DMS79 (cell line): ENCODE measurements at regions not wholly inside any gene's neighbourhood (a gene's known extent, or its start where the extent isn't known, plus 50 kb on each side); places are given as distances from the start of the nearest gene placed in this dataset.
"Not testable (repeated sequence)": the region's sequence is repeated elsewhere in the genome, so short reads cannot be mapped to it uniquely, and the experiment has no call there.

ENCODE experiments used
- DNase-seq: peaks from one replicate; lab custom pipeline; 2025; lab: John Stamatoyannopoulos, UW

DNA sequence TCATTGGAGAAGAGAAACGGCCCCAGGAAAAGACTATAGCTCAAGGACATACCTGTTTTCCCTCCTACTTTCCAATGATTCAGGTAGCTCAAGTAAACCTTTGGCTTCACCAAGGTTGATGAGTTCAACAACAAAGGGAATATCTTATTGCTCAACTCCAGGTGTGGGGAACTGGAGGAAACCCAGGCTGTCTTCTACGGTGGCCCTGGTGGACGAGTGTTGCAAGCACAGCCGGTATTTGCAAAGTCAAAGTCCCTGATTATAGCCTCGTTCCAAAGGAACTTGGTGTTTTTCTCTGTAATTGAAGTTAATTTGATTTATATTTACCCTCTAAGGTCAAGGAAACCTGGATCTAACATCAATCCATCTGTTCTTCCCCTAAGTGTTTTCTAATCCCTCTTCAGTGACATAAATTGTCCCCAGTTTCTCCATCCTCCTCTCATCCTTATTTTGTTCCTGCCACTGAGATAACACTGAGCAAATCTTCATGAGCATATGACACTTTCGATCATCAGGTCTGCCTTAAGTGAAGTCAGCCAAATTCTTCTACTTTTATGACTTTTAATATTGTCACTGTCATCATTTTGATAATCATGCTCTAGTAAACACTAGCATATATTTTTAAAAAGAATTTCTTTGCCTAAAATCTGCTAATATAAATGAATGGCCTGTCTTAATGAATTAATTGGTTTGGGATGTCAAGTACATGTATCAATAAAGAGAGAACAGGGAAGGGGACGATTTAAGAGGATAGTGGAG, 174.6 kb upstream of the TBX3 start:
- DNase-seq = no peak

DNA sequence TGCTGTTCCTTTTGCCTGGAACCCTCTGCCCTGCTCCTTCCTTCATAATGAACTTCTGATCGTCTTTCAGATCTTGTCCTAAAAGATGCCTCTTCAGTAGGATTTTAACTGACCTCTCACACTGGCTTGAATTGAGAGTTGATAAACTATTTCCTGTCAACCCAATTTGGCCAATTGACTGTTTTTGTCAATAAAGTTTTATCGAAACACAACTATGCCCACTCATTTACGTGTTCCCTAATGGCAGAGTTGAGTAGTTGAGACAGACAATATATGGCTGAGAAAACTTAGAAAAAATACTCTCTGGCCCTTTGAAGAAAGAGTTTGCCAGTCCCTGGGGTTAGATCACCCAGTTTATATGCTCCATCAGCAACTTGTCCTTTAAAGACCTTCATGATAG, 171.7 kb upstream of the TBX3 start:
- DNase-seq = no peak

DNA sequence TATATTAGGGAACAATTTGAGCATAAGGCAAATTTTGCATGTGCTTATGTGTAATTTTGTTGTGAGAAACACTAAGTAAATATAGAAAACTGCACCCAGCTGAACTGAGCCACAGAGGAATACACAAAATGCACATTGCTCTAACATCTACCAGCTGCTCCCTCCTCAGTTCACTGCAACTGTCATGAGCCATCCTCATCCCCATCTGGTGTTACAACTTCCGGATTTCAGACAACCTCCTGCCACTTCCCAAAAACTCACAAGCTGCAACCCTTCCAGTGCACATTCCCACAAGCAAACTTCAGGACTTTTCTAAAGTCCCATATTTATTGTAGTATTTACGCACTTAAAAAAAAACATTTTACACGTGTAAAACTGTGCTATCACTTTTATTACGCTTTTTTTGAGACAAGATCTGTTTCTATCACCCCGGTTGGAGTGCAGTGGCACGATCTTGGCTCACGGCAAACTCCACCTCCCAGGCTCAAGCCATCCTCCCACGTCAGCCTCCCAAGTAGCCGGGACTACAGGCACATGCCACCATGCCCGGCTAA, 169.1 kb upstream of the TBX3 start:
- DNase-seq = no peak

DNA sequence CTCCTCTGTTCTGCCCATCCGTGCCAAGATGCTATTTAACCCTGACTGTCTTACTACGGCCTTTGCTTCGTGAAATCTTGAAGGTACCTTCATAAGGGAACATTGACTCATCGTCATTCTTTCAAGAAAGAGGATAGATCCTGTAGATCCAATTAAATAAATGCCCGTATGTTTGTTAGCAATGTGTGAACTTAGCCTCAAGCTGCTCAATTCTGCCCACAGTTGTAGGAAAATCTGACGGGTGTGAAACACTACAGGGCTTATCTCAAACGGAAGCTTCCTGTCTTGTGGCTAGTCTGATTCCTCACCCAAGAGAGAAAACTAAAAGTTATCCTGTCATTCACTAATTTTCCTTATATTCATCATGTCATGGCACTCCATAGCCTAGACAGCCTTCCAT, 168.0 kb upstream of the TBX3 start:
- no peak for DNase-seq

DNA sequence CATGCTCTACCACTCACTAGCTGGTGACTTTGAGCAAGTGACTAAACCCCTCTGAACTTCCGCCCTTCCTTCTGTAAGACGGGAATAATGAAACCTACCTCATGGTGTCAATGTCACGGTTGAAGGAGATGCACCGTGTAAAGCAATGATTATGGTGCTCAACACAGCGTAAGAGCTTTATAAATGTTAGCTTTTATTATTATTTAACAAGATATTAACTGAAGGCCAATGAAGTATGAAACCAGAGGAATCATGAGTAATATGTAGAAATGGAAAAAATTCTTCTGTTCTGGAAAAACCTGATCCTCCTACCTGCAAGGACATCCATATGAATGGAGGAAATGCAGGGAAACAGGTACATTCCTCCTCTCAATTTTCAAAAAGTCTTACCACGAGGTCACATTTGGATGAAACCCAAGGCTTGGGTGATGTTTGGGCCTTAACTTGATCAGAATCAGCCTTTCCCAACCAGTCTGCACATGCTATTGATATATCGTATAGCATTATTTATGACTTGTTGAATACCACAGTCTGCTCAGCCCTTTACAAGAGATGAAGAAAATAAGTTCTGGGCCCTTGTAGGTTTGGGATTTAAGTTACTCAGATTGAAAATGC, 166.8 kb upstream of the TBX3 start:
- no peak for DNase-seq

DNA sequence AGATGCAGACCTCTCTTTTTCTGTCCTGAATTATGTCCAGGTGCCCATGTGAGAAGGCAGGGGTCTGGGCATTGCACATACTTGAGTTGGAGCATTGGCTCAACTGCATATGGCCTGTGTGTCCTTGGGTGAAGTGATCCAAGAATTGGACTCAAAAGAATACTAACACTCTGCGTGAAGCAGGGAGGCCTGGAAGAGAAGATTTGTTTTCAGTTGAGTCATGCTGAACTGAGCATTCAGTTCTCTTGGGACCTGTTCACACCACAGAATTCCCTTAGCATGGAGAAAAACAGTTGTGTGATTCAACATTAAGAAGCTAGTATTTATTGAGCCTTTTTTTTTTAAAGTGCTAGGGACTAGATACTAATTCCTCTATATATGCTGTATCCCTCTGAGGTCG, 164.7 kb upstream of the TBX3 start:
- DNase-seq = no peak

DNA sequence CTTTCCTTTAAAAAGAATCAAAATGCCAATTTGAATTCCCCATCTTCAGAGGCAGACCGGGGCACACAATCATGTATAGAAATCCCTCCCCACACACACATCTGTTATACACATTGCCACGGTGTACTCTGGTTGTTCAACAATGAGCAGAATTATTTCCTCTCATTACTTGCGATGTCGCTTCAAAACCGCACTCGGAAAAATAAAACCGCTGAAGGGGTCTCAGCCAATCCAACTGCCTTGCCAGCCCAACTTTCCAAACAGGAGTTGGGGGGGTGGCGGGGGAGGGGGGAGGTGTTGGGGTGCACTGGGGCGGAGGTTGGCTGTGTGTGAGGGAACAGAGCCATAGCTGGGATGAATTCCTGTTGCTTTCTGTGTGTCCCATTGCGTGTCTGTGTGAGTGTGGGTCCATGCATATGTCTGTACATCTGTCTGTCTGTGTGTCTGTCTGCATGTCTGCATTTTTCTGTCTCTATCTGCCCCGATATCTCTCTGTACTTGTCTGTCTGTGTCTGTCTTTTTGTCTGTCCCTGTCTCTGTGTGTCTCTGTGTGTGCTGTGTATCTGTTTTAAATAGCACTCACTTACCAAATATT, 163.6 kb upstream of the TBX3 start:
- DNase-seq = no peak

DNA sequence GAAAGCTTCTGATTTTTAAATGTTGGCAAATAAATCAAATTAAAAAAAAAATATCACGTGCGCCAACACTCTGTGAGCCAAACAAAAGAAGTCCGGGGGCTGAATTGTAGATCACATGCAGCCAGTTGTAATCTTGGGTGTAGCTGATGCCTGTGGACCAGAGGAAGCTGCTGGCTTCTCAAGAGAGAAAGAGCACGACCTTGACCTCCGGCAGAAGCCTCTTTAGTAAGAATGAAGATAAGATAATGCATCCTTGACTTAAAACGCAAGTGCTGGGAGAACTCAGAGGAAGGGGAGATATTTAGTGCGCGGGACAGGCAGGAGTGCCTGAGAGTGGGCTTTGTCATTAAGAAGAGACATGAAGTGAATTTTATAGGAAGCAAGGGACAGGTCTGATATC, 162.8 kb upstream of the TBX3 start:
- DNase-seq = no peak

DNA sequence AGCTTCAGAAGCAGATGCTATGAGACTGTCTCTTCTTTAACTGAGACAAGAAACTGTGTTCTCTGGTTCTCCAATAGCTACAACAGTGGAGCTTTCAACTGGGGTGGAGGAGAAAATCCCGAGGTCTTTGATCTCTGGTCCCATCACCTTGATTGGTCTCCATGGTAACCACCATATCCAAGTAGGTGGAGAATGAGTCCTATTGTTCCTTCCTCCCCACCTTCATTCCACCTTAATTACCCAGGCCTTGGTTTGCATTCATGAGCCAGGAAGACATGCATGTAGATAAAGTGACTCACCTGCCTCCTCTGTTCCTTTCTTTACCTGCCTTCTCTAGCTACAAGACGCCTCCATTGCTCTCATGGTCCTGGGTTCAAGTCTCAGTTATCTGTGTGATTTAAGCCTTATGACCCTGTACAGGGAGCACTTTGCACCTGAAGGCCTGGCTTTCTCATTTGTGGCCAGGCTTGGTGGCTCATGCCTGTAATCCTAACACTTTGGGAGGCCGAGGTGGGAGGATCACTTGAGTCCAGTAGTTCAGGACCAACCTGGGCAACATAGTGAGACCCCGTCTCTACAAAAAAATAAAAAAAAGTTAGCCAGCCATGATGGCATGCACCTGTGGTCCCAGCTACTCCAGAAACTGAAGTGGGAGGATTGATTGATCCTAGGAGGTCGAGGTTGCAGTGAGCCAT, 157.7 kb upstream of the TBX3 start:
- no peak for DNase-seq

DNA sequence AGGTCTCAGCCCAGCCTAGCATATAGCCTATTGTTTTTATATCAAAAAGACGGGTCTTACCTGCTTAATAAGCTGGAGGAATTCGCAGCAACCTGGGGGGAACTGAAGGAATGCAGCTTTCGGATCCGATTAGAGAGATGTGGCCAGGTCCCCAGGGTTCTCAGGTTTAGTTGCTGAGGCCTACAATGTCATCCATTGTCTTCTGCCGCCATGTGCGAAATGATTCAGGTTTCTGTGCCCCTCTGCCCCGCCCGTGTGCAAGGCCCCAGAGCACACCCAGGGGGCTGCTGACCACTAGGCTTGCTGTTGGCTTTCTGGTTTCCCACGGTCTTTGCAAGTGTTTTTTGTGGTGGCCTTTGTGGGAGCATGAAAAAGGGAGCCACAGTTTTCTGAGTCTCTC, 154.5 kb upstream of the TBX3 start:
- no peak for DNase-seq

DNA sequence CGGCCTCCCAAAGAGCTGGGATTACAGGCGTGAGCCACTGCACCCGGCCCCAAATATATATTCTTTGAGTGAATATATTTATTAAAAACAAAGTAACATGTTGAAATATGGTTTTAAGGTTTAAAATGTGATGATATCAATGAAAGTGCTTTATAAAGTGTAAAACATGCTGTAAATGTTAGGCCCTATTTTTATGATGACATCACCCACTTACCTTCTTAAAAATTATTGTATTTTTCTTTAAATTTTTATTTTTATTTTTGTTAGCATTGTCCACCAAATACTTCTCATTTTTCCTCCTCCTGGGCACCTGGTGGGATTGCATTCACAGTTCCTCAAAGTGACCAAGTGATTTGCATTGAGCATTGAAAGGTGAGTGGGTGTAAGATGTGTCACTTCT, 152.6 kb upstream of the TBX3 start:
- no peak for DNase-seq

DNA sequence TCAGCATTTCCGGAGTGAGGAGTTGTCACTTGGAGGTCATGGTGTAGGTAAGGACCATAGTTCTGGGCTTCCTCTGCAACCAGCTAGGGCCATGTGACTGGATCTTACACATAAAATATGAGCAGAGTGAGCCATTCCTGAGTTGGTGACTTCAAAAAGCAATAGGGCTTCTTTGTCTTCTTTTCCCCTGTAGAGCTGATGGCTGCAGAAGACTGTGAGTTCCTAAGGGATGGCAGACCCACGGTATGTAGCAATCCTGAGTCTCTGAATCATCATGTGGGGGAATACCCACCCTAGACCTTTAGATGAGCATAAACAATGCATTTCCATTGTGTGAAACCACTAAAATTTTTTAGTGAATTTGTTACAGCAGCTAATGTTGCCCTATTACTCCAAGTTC, 151.1 kb upstream of the TBX3 start:
- no peak for DNase-seq

DNA sequence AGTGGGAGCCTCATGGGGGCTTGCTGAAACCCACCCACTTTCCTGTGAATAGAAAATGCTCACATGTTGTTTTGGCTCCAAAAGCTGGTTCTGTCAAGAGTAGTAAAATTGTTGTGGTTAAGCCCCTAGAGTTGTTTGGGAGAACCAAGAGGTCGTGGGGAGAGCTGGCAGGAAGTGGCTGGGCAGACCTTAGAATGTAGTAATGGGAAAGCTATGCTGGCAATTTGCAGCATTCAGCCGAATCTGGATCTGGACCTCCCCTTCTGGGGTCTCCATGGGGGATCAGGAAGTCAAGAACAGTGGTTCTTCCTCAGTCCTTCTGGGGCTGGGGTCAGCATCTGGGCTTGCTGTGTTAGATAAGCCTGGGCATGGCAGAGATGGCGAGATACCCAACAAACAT, 150.6 kb upstream of the TBX3 start:
- DNase-seq = no peak

DNA sequence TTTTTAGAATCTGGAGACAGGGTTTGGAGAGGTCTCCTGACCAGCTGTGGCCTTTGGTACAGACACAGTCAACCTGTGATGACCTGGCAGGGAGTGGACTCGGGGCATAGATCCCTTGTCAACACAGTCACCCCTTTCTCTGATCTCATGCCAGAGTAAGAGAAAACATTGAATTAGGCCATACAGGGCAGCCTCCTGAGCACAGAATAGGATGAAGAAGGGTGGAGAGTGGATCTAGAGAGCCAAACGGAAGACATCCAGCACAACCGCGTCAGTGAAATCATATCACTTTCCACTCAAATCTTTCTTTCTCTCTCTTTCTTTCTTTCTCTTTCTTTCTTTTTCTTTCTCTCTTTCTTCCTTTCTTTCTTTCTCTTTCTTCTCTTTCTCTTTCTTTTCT, 145.9 kb upstream of the TBX3 start:
- DNase-seq = no peak

DNA sequence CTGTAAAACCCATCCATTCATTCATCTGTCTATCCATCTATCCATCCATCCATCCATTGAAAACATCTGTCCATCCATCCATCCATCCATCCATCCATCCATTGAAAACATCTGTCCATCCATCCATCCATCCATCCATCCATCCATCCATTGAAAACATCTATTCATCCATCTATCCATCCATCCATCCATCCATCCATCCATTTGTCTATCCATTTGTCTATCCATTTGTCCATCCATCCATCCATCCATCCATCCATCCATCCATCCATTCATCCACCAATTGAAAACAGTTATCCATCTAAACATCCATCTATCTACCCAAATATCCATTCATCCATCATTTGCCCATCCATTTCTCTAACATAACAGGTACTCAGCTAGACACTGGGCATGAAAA, 145.3 kb upstream of the TBX3 start:
- DNase-seq = not testable (repeated sequence)

DNA sequence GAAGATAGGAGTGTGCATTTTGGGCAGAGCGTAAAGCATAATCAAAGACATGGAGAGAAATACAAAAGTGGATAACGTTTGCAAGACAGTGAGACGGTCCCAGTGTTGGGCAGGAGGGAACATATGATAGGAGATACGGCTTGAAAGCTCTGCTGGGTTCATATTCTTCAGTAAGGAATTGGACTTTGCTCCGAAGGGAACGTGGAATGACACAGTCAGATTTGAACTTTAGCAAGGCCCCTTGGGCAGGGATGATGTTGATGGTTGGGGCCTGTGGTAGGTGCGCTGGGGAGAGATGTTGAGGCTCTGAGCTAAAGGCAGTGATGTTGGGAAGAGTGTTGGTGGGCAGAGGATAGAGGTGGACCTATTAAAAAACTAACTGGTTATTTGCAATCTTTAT, 143.5 kb upstream of the TBX3 start:
- no peak for DNase-seq

DNA sequence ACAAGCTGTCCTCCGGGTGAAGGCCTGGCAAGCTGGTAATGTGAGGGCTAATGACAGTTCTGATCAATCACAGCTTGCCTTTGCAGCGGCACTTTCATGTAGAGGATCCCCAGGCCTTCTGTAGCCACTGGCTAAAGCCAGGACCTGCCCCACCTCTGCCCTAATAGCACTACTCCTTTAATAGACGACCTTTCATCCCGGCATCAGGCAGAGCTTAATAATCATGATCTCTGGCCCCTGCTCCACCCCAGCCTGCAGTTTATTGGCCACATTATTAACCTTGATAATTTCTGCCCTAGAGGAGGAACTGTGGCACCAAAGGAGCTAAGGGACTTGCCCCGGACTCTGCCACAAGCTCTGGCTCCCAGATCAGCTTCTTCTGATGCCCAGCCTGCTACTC, 142.3 kb upstream of the TBX3 start:
- DNase-seq = no peak

DNA sequence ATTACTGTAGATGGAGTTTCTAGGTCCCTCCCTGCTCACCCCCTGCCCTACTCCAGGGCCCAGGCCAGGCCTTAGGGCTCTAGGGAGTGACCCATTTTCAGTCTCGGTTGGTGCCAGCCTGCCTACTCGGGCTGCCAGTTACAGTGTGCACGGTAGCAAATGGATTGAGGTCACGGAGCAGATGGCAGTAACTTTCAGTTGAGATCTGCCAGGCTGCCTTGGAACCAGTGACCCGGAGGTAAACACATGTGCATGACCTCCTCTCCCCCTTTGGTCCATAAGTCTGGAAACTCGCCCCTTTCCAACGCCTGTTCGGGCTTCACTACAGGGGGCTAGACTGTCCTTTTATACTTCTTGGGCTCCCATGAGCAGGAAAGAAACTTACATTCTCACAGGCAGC, 139.7 kb upstream of the TBX3 start:
- DNase-seq = no peak

DNA sequence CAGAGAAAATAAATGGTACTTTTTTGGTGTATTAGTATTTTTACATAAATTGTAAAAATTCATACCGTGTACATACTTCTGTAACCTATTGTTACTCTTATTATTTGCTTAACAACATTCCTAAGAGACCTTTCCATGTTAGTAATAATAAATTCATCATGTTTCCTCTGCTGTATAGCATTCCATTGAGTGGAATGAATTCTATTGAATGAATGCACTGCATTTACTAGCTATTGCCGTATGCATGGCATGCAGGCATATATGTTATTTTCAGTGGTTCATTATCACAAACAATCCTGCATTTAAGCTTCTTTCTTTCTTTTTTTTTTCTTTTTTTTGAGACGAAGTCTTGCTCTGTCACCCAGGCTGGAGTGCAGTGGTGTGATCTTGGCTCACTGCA, 137.6 kb upstream of the TBX3 start:
- DNase-seq = no peak

DNA sequence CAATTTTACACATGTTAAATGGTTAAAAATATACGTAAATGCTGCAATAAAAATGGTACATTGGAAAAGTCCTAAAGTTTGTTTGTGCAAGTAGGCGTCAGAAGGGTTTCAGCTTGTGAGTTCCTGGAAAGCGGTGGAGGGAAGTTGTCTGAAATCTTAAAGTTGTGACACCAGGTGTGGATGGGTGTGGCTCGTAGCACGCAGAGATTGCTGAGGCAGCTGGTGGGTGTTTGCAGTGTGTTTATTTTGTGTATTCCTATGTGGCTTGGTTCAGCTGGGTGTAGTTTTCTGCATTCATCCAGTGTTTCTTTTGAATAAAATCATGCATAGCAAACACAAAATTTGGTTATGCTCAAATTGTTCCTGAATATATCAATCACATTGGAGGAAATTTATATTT, 136.8 kb upstream of the TBX3 start:
- no peak for DNase-seq

DNA sequence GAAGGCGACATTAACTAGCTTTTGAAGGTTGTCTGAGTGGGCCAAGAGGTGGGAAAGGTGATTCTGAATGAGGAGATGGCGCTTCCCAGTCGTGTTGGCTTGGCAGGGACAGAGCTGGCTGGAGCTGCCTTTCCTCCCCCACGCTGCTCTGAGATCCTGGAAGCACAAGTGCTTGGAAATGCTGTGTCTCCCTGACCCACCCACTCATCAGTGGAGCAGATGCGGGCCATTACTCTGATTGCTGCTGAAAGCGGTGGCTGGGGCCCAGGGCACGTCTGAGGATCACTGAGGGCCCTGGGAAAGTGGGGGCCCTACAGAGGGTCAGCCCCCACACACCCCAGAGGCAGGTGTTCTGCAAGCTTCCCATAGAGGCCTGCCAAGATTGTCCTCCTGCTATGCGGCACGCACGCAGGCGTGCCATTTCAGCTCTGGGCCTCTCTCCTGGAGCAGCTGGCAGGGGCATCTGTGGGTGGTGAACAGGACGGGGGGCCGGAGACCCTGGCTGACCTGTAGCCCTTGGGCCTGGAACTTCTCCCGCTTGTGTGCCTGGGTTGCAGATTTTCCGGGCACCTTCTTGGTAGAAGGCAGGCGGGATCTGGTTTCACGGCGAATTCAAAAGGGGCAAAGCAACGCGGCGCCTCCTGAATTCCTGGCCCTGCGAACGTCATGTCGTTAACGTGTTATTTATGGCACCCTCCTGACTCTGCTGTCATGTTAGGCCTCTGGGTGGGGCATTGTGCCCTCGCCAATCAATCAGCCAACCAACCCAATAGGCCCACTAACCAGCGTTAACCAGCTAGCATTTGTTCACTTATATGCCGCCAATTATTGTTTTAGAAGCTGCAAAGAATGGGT, 133.8 kb upstream of the TBX3 start:
- DNase-seq = peak; percentile 23
